ENCODE measurements at regions not wholly inside any gene's neighbourhood (a gene's known extent, or its start where the extent isn't known, plus 50 kb on each side); places are given as distances from the start of the nearest gene placed in this dataset.
"Not testable (repeated sequence)": the region's sequence is repeated elsewhere in the genome, so short reads cannot be mapped to it uniquely, and the experiment has no call there.

DNA sequence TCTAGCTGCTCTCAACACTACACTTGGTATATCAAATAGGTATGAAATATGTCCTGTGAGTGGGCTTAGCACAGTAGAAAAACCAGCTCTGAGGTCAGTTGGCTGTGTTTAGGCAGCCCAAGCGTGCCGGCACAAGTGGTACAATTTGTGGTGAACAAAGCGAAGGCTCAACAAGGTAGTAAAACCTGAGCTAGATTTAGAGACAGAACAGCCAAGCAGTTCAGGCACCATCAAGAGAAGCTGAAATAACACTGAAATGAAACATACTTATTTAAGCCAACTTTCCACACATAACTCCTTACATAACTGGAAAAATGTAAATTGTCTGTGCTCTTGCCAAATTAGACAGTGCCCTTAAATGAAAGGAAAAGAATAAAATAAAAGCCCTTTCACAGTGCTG, 596.8 kb upstream of the FBXO33 start:
- ATAC-seq, result no peak
- no peaks in the 10 kb centered on the region for H3K27me3 ChIP-seq (ENCODE audit: control insufficient read depth, insufficient read depth, low read length)
- no peak overlapping the region for H3K27ac ChIP-seq (ENCODE audit: low read length)
- no peak overlapping the region for H3K4me3 Mint-ChIP-seq
- no peaks in the 10 kb centered on the region for H3K4me1 ChIP-seq (ENCODE audit: control insufficient read depth, insufficient read depth, low read length)
- WGBS (ENCODE audit: insufficient coverage), result 90% methylated on average over 3 of the region's 3 CpGs
- intact Hi-C loops (cut with micrococcal nuclease), result no loop called here
- H3K27ac Mint-ChIP-seq, result no peak overlapping the region
- no peaks in the 10 kb centered on the region for H3K36me3 ChIP-seq (ENCODE audit: control insufficient read depth, insufficient read depth, low read length)
- peaks cover 10 to 11% of the 10 kb centered on the region in 2 donors for H3K9me3 Mint-ChIP-seq
- DNase-seq, result no peak
- H3K27me3 Mint-ChIP-seq (ENCODE audit: low read depth in 2 of 2), result no peaks in the 10 kb centered on the region
- no peaks in the 10 kb centered on the region for H3K4me1 Mint-ChIP-seq
- TF ChIP-seq, protein P1, sequence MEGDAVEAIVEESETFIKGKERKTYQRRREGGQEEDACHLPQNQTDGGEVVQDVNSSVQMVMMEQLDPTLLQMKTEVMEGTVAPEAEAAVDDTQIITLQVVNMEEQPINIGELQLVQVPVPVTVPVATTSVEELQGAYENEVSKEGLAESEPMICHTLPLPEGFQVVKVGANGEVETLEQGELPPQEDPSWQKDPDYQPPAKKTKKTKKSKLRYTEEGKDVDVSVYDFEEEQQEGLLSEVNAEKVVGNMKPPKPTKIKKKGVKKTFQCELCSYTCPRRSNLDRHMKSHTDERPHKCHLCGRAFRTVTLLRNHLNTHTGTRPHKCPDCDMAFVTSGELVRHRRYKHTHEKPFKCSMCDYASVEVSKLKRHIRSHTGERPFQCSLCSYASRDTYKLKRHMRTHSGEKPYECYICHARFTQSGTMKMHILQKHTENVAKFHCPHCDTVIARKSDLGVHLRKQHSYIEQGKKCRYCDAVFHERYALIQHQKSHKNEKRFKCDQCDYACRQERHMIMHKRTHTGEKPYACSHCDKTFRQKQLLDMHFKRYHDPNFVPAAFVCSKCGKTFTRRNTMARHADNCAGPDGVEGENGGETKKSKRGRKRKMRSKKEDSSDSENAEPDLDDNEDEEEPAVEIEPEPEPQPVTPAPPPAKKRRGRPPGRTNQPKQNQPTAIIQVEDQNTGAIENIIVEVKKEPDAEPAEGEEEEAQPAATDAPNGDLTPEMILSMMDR (IDR thresholded peaks at IDR 0.05), result no peak
- H3K4me3 ChIP-seq (ENCODE audit: low read length), result no peak overlapping the region
- H3K9me3 ChIP-seq (ENCODE audit: control insufficient read depth, insufficient read depth, low read length), result no peaks in the 10 kb centered on the region
- H3K36me3 Mint-ChIP-seq, result no peaks in the 10 kb centered on the region

DNA sequence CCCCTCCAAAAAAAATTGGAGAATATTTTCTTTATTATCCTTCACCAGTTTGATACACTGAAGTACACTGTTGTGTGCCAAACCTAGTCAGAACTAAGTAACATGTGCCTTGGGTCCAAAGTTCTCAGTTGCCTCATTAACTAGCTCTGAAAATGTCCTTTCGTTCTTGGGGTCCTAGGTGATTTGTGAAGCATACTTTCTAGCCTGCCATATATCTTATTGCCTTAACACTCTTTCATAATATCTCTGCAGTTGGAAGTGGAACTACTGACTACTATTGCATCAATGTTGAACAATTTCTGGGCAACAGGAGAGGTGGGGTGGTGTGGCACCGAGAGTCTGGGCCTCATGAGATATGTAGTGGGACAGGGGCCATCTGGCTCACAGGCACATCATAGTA, 592.9 kb upstream of the FBXO33 start:
- DNase-seq, result no peak
- TF ChIP-seq, protein P1 (IDR thresholded peaks at IDR 0.05), result no peak
- no peak overlapping the region for H3K4me3 ChIP-seq (ENCODE audit: low read length)
- no peak overlapping the region for H3K27ac ChIP-seq (ENCODE audit: low read length)
- no peaks in the 10 kb centered on the region for H3K27me3 ChIP-seq (ENCODE audit: control insufficient read depth, insufficient read depth, low read length)
- ATAC-seq, result no peak
- H3K36me3 ChIP-seq (ENCODE audit: control insufficient read depth, insufficient read depth, low read length), result no peaks in the 10 kb centered on the region
- H3K4me1 ChIP-seq (ENCODE audit: control insufficient read depth, insufficient read depth, low read length), result no peaks in the 10 kb centered on the region
- no peaks in the 10 kb centered on the region for H3K27me3 Mint-ChIP-seq (ENCODE audit: low read depth in 2 of 2)
- H3K36me3 Mint-ChIP-seq, result no peaks in the 10 kb centered on the region
- no peak overlapping the region for H3K27ac Mint-ChIP-seq
- H3K9me3 Mint-ChIP-seq, result peaks cover 3 to 7% of the 10 kb centered on the region in 2 donors
- no peak overlapping the region for H3K4me3 Mint-ChIP-seq
- intact Hi-C loops (cut with micrococcal nuclease), result no loop called here
- 85% methylated on average over 2 of the region's 2 CpGs for whole genome bisulfite sequencing (ENCODE audit: insufficient coverage)
- no peaks in the 10 kb centered on the region for H3K4me1 Mint-ChIP-seq
- H3K9me3 ChIP-seq (ENCODE audit: control insufficient read depth, insufficient read depth, low read length), result no peaks in the 10 kb centered on the region

DNA sequence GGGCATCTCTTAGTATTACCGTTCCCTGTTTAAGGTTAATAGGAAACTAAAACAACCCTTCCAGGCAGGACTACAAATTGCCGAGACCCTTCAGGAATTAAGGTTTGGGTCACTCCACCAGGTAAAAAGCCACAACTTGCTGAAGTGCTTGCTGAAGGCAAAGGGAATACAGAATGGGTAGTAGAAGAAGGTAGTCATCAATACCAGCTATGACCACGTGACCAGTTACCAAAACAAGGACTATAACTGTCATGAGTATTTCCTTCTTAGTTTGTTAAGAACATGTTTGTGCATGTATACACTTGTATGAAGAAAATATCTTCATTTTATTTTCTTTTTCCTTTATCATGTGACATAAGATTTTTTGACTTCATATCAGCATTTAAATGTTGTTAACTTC, 578.7 kb upstream of the FBXO33 start:
- Histone ChIP-seq H3K4me1 (ENCODE audit: control insufficient read depth, insufficient read depth, low read length) (no peaks in the 10 kb centered on the region), H3K27ac (ENCODE audit: low read length) (no peak overlapping the region), H3K9me3 (ENCODE audit: control insufficient read depth, insufficient read depth, low read length) (no peaks in the 10 kb centered on the region), H3K4me3 (ENCODE audit: low read length) (no peak overlapping the region), H3K27me3 (ENCODE audit: control insufficient read depth, insufficient read depth, low read length) (no peaks in the 10 kb centered on the region), H3K36me3 (ENCODE audit: control insufficient read depth, insufficient read depth, low read length) (no peaks in the 10 kb centered on the region)
- TF ChIP-seq, protein P1 (IDR thresholded peaks at IDR 0.05), result no peak
- Mint-ChIP-seq H3K4me1 (no peaks in the 10 kb centered on the region), H3K27me3 (ENCODE audit: low read depth in 2 of 2) (no peaks in the 10 kb centered on the region), H3K9me3 (peaks cover 6 to 12% of the 10 kb centered on the region in 2 donors), H3K27ac (no peak overlapping the region), H3K36me3 (no peaks in the 10 kb centered on the region), H3K4me3 (no peak overlapping the region)
- WGBS (ENCODE audit: insufficient coverage), result 92% methylated on average over 2 of the region's 3 CpGs
- no peak for ATAC-seq
- intact Hi-C loops (cut with micrococcal nuclease), result no loop called here
- DNase-seq, result no peak

DNA sequence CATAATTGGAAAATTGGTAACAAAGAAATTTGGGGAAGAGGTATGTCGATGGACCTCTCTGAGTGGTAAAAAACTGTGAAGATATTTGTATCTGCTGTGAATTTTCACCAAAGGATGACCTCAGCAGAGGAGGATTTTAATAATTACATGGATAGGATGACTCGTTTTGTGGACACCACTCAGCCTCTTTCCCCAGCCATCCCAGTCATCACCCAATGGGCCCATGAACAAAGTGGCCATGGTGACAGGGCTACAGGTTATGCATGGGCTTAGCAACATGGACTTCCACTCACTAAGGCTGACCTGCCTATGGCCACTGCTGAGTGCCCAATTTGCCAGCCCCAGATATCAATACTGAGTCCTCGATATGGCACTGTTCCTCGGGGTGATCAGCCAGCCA, 577.5 kb upstream of the FBXO33 start:
- Histone ChIP-seq H3K36me3 (ENCODE audit: control insufficient read depth, insufficient read depth, low read length) (no peaks in the 10 kb centered on the region), H3K27me3 (ENCODE audit: control insufficient read depth, insufficient read depth, low read length) (no peaks in the 10 kb centered on the region), H3K4me1 (ENCODE audit: control insufficient read depth, insufficient read depth, low read length) (no peaks in the 10 kb centered on the region), H3K9me3 (ENCODE audit: control insufficient read depth, insufficient read depth, low read length) (no peaks in the 10 kb centered on the region), H3K27ac (ENCODE audit: low read length) (no peak overlapping the region), H3K4me3 (ENCODE audit: low read length) (no peak overlapping the region)
- intact Hi-C loops (cut with micrococcal nuclease), result no loop called here
- Mint-ChIP-seq H3K27me3 (ENCODE audit: low read depth in 2 of 2) (no peaks in the 10 kb centered on the region), H3K27ac (no peak overlapping the region), H3K36me3 (no peaks in the 10 kb centered on the region), H3K9me3 (peaks cover 9 to 12% of the 10 kb centered on the region in 2 donors), H3K4me1 (no peaks in the 10 kb centered on the region), H3K4me3 (no peak overlapping the region)
- ATAC-seq (no peak), DNase-seq (no peak)
- WGBS (ENCODE audit: insufficient coverage), result 91% methylated on average over 3 of the region's 4 CpGs
- TF ChIP-seq, protein P1 (IDR thresholded peaks at IDR 0.05), result no peak

DNA sequence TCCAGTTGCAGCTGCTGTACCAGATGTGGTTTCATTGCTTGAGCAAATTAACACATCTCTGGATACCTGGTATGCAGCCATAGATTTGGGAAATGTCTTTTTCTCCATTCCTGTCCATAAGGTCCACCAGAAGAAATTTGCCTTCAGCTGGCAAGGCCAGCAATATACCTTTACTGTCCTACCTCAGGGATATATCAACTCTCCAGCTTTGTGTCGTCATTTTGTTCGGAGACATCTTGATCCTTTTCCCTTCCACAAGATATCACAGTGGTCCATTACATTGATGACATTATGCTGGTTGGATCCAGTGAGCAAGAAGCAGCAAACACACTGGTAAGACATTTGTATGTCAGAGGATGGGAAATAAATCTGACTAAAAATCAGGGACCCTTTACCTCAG, 576.1 kb upstream of the FBXO33 start:
- H3K27ac Mint-ChIP-seq; H3K4me3 Mint-ChIP-seq; intact Hi-C loops (cut with micrococcal nuclease); H3K27ac ChIP-seq (ENCODE audit: low read length); H3K4me3 ChIP-seq (ENCODE audit: low read length); H3K36me3 Mint-ChIP-seq; H3K9me3 ChIP-seq (ENCODE audit: control insufficient read depth, insufficient read depth, low read length); ATAC-seq; H3K27me3 Mint-ChIP-seq (ENCODE audit: low read depth in 2 of 2); H3K4me1 Mint-ChIP-seq; H3K27me3 ChIP-seq (ENCODE audit: control insufficient read depth, insufficient read depth, low read length); DNase-seq; H3K4me1 ChIP-seq (ENCODE audit: control insufficient read depth, insufficient read depth, low read length); H3K36me3 ChIP-seq (ENCODE audit: control insufficient read depth, insufficient read depth, low read length): not testable (repeated sequence)
- WGBS (ENCODE audit: insufficient coverage), result 91% methylated on average over 2 of the region's 2 CpGs
- H3K9me3 Mint-ChIP-seq, result peaks cover 9 to 15% of the 10 kb centered on the region in 2 donors
